Amygdala (tissue), 56 donors: ENCODE measurements at regions not wholly inside any gene's neighbourhood (a gene's known extent, or its start where the extent isn't known, plus 50 kb on each side); places are given as distances from the start of the nearest gene placed in this dataset.

ENCODE experiments used
- DNase-seq, 56 donors: peaks; one replicate each; lab custom pipeline; 2025; lab: John Stamatoyannopoulos, UW

GRCh38 chr5:68884883-68885282 is 208.9 kb upstream of the SLC30A5 start:
- no peak for DNase-seq

GRCh38 chr5:68886814-68887213 is 207.0 kb upstream of the SLC30A5 start:
- DNase-seq, result no peak

GRCh38 chr5:68891718-68892117 is 202.1 kb upstream of the SLC30A5 start:
- no peak for DNase-seq

- DNase-seq, result no peak
Measured at GRCh38 chr5:68894673-68895072, 199.1 kb upstream of the SLC30A5 start.

- DNase-seq, result peak in 9 of 56 donors; percentile 2 to 15 (median 10)
Measured at GRCh38 chr5:68898951-68899471, 194.8 kb upstream of the SLC30A5 start.

- DNase-seq, result no peak
Measured at GRCh38 chr5:68911840-68912690, 181.7 kb upstream of the SLC30A5 start.

- DNase-seq, result no peak
Measured at GRCh38 chr5:68915079-68915478, 178.7 kb upstream of the SLC30A5 start.

GRCh38 chr5:68918306-68918705 is 175.5 kb upstream of the SLC30A5 start:
- DNase-seq, result no peak

- DNase-seq, result no peak
Measured at GRCh38 chr5:68919988-68920490, 173.8 kb upstream of the SLC30A5 start.

GRCh38 chr5:68920888-68921287 is 172.9 kb upstream of the SLC30A5 start:
- DNase-seq, result no peak

GRCh38 chr5:68922172-68922987 is 171.4 kb upstream of the SLC30A5 start:
- DNase-seq, result no peak

GRCh38 chr5:68924481-68925145 is 169.2 kb upstream of the SLC30A5 start:
- peak in 3 of 56 donors; percentile 2 to 8 (median 4) for DNase-seq

GRCh38 chr5:68928617-68929302 is 165.1 kb upstream of the SLC30A5 start:
- DNase-seq, result no peak

GRCh38 chr5:68930139-68930538 is 163.7 kb upstream of the SLC30A5 start:
- no peak for DNase-seq

GRCh38 chr5:68932830-68933434 is 160.9 kb upstream of the SLC30A5 start:
- no peak for DNase-seq

- DNase-seq, result no peak
Measured at GRCh38 chr5:68942169-68942568, 151.6 kb upstream of the SLC30A5 start.

GRCh38 chr5:68946728-68947127 is 147.1 kb upstream of the SLC30A5 start:
- DNase-seq, result no peak

GRCh38 chr5:68947986-68948385 is 145.8 kb upstream of the SLC30A5 start:
- no peak for DNase-seq

GRCh38 chr5:68949256-68949655 is 144.6 kb upstream of the SLC30A5 start:
- peak in 11 of 56 donors; percentile 4 to 51 (median 11) for DNase-seq

- peak in 1 of 56 donors; percentile 51 for DNase-seq
Measured at GRCh38 chr5:68949711-68950110, 144.1 kb upstream of the SLC30A5 start.
